DND-41 (cell line): ENCODE measurements at regions not wholly inside any gene's neighbourhood (a gene's known extent, or its start where the extent isn't known, plus 50 kb on each side); places are given as distances from the start of the nearest gene placed in this dataset.

Source experiments
- CTCF ChIP-seq: IDR thresholded peaks from 2 replicates; pipeline ENCODE4 v1.5.1; 2012; ENCODE audit warnings: borderline replicate concordance, low read length, moderate library complexity, mild to moderate bottlenecking; ENCODE audit not compliant: poor library complexity, severe bottlenecking; ENCODE audit errors: extremely low read depth
- EZH2 ChIP-seq: IDR thresholded peaks from 3 replicates; pipeline ENCODE4 v1.6.1; 2012; ENCODE audit warnings: borderline replicate concordance, low read depth, mild to moderate bottlenecking, moderate library complexity, low read length, inconsistent platforms; ENCODE audit not compliant: severe bottlenecking

GRCh38 chr3:83807511-83807910, 1151.3 kb upstream of the CADM2 start:
- TF ChIP-seq CTCF = no peak
- TF ChIP-seq EZH2 = no peak
